HepG2 (cell line): ENCODE measurements at regions not wholly inside any gene's neighbourhood (a gene's known extent, or its start where the extent isn't known, plus 50 kb on each side); places are given as distances from the start of the nearest gene placed in this dataset.

Source experiments
- ATAC-seq: fragments of 200-7000 bp; cut with Tn5 transposase; 3 replicates; pipeline ENCODE4 v1.9.1; 2020; ENCODE audit warnings: mild to moderate bottlenecking, moderate library complexity
- BruUV-seq: library from RNA; stranded (reverse); fragments of 400-500 nt; replicated peaks from 2 replicates; lab custom pipeline; 2021; lab: Mats Ljungman, UMichigan
- CTCF ChIA-PET: fragments of 300-600 bp; formaldehyde crosslinking; extraction: SDS; loops from one replicate; lab custom pipeline; 2021; ENCODE audit warnings: low total read pairs, inconsistent platforms, low intra/inter-chr PET ratio; lab: Yijun Ruan, JAX
- POLR2A ChIA-PET: fragments of 350-600 bp; sonication (Branson Sonifier 250); formaldehyde crosslinking; loops from one replicate; lab custom pipeline; 2020; ENCODE audit warnings: antibody characterized with exemption, inconsistent platforms; lab: Yijun Ruan, JAX
- DNase-seq: peaks from one replicate; pipeline ENCODE4 v3.0.0-alpha.2; 2015; ENCODE audit warnings: low spot score
- FAIRE-seq: peaks from 3 replicates; lab custom pipeline; 2011; peaks lifted over from hg19 to GRCh38; lab: Jason Lieb, UNC
- H2AFZ ChIP-seq: one replicate; pipeline ENCODE4 v1.6.1; 2011; ENCODE audit warnings: low read length, inconsistent platforms
- H3K27ac ChIP-seq: fragments of 300-600 bp; 3 replicates; pipeline ENCODE4 v1.8.0; 2011; ENCODE audit warnings: mixed run types, mild to moderate bottlenecking, mixed read lengths, low read length, inconsistent platforms; ENCODE audit not compliant: insufficient read depth; ENCODE audit errors: extremely low read length
- H3K27me3 ChIP-seq, 2 experiments: fragments of 200-600 bp in 1 of 2; 2 replicates in 1 of 2; 3 replicates in 1 of 2; pipeline versions ENCODE4 v1.6.0 to v1.8.0; 2011; ENCODE audit warnings: low read length in 2 of 2, mild to moderate bottlenecking in 2 of 2, moderate library complexity in 2 of 2, inconsistent platforms in 1 of 2; ENCODE audit not compliant: insufficient read depth in 2 of 2, control insufficient read depth in 1 of 2
- H3K36me3 ChIP-seq, 2 experiments: fragments of 200-600 bp in 1 of 2; replicated peaks in 1 of 2; 2 replicates in 1 of 2; 3 replicates in 1 of 2; pipeline versions ENCODE4 v1.5.1 to v1.8.0; 2011; ENCODE audit warnings: low read length in 2 of 2, inconsistent platforms in 1 of 2; ENCODE audit not compliant: insufficient read depth in 2 of 2, control insufficient read depth in 1 of 2
- H3K4me1 ChIP-seq: 2 replicates; pipeline ENCODE4 v1.5.1; 2012; ENCODE audit warnings: low read length, inconsistent platforms; ENCODE audit not compliant: insufficient read depth
- H3K4me2 ChIP-seq: 2 replicates; pipeline ENCODE4 v1.6.0; 2011; ENCODE audit warnings: low read depth, low read length, inconsistent platforms
- H3K4me3 ChIP-seq, 3 experiments: fragments of 200-600 bp in 1 of 3; sonication (generic), shearing (Covaris generic) in 1 of 3; replicated peaks in 1 of 3; 2 replicates each; pipeline ENCODE4 v1.5.1; 2011 to 2016; ENCODE audit warnings: low read length in 3 of 3, inconsistent platforms in 2 of 3, low read depth in 2 of 3, mild to moderate bottlenecking in 2 of 3, control low read depth in 1 of 3, mixed read lengths in 1 of 3; ENCODE audit not compliant: insufficient read depth in 1 of 3
- H3K79me2 ChIP-seq: one replicate; pipeline ENCODE4 v1.6.1; 2011; ENCODE audit warnings: low read length, inconsistent platforms; ENCODE audit not compliant: insufficient read depth
- H3K9ac ChIP-seq: 2 replicates; pipeline ENCODE4 v1.6.0; 2011; ENCODE audit warnings: mild to moderate bottlenecking, low read depth, low read length, inconsistent platforms; ENCODE audit not compliant: insufficient read depth
- H3K9me3 ChIP-seq: 2 replicates; pipeline ENCODE4 v1.5.1; 2012; ENCODE audit warnings: mild to moderate bottlenecking, low read length
- H4K20me1 ChIP-seq: 2 replicates; pipeline ENCODE4 v1.6.0; 2011; ENCODE audit warnings: inconsistent platforms, mild to moderate bottlenecking, low read length, moderate library complexity; ENCODE audit not compliant: insufficient read depth
- ADNP ChIP-seq: sonication (generic); formaldehyde crosslinking; IDR thresholded peaks from 2 replicates; pipeline ENCODE4 v1.4.0; 2020; ENCODE audit warnings: missing genetic modification reagents
- BORCS8-MEF2B ChIP-seq: sonication (generic); formaldehyde crosslinking; IDR thresholded peaks from 2 replicates; pipeline ENCODE4 v1.8.0; 2022; ENCODE audit warnings: mild to moderate bottlenecking, missing genetic modification reagents
- GTF2F1 ChIP-seq: fragments of 150-350 bp; IDR thresholded peaks from 2 replicates; pipeline ENCODE4 v1.6.1; 2014; ENCODE audit warnings: low read length
- MTF1 ChIP-seq: sonication (generic); formaldehyde crosslinking; IDR thresholded peaks from 2 replicates; pipeline ENCODE4 v1.5.0; 2020; ENCODE audit warnings: missing genetic modification reagents
- ZNF263 ChIP-seq: sonication (generic); formaldehyde crosslinking; IDR thresholded peaks from 2 replicates; pipeline ENCODE4 v1.4.0; 2020; ENCODE audit warnings: missing genetic modification reagents
- ZNF317 ChIP-seq: sonication (generic); formaldehyde crosslinking; IDR thresholded peaks from 2 replicates; pipeline ENCODE4 v1.5.0; 2020; ENCODE audit warnings: mild to moderate bottlenecking, missing genetic modification reagents
- ZNF367 ChIP-seq: sonication (generic); formaldehyde crosslinking; IDR thresholded peaks from 2 replicates; pipeline ENCODE4 v1.4.0; 2020; ENCODE audit warnings: missing genetic modification reagents, borderline replicate concordance
- ZNF451 ChIP-seq: sonication (generic); formaldehyde crosslinking; IDR thresholded peaks from 2 replicates; pipeline ENCODE4 v1.5.0; 2020; ENCODE audit warnings: mild to moderate bottlenecking, missing genetic modification reagents
- ZNF775 ChIP-seq: sonication (generic); formaldehyde crosslinking; IDR thresholded peaks from 2 replicates; pipeline ENCODE4 v1.4.0; 2020; ENCODE audit warnings: missing genetic modification reagents, mild to moderate bottlenecking, moderate library complexity, borderline replicate concordance
- WGBS: methylation state at CpG from one replicate; pipeline ENCODE4 v1.1.6; 2017; ENCODE audit warnings: low lambda C conversion rate; 5-methylcytosine and 5-hydroxymethylcytosine counted together
- in situ Hi-C: cut with HindIII; loops from 2 replicates; pipeline ENCODE4 v1.10.0; 2017; ENCODE audit warnings: low pct_unique_long_range_greater_than_20kb; ENCODE audit not compliant: extremely low pct_ligation_motif_present
- intact Hi-C: fragments of 100-400 bp; cut with micrococcal nuclease; formaldehyde crosslinking; loops from one replicate; pipeline ENCODE4 v1.10.0; 2022; ENCODE audit not compliant: unreplicated experiment
- TF ChIP-seq, protein P1 (sequence below): IDR thresholded peaks from 2 replicates; pipeline ENCODE4 v1.6.1; 2016
- TF ChIP-seq, protein P2 (sequence below): sonication (generic); formaldehyde crosslinking; IDR thresholded peaks from 2 replicates; pipeline ENCODE4 v1.5.1; 2020; ENCODE audit warnings: missing genetic modification reagents, mild to moderate bottlenecking, borderline replicate concordance
- TF ChIP-seq, protein P3 (sequence below): sonication (generic); formaldehyde crosslinking; IDR thresholded peaks from 2 replicates; pipeline ENCODE4 v1.5.0; 2020; ENCODE audit warnings: missing genetic modification reagents, mild to moderate bottlenecking, borderline replicate concordance

DNA sequence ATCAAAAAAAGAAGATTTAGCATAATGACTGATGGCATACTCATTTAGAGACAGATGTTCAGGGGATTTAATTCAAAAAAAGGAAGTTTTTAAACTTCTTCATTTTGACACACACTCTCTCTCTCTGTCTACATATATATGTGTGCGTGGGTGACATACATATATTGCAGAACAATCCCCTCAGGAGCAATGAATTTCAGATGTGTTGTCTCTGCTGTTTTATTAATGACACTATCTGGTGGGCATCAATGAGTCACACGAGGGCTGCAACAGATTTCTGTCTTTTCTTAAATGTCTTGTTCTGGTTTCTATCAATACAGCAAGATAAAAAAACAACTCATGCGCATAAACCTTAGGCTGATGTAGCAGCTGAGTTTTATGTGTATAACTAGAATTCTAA, 123.5 kb upstream of the SLCO6A1 start (continued):
- TF ChIP-seq ZNF775, result no peak
- TF ChIP-seq BORCS8-MEF2B (CRISPR knock-in tag), result no peak
- no peak for TF ChIP-seq GTF2F1
- no peak for TF ChIP-seq ZNF317 (CRISPR knock-in tag)
- no peak for TF ChIP-seq ZNF451 (CRISPR knock-in tag)

DNA sequence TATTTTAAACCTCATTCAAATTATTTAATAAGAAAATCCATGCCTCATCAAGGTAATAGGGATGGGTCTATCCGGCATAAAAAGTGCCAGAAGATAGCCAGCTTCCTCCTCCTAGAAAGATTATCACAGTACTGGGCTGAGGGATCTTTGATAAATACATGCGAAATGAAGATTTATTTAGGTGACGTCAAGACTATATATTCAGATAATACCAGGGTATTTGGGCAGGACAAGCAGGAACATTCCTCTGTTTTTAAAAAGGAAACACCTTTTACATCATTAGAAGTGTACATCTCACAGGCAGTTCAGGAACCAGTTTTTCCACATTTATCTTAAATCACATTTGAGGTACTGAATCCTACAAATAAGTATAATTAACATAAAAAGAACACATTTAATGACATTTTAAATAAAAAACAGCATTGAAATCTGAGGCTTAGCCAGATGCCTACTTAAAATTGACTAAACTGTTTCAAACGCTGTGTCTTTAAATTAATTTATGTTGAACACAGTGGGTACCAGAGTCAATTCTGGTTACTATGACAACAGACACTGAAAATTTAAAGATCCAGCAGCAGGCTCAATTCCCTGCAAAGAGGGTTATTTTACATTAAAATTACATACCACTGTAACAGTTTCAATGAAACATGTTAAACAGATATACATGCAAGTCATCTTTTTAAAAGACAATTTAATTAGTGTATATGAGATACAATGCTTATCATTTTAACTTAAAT, 124.7 kb upstream of the SLCO6A1 start:
- no peaks in the 10 kb centered on the region for H3K4me1 ChIP-seq
- CTCF ChIA-PET, result no interaction called here
- no peak for FAIRE-seq

More for the DNA sequence above, 124.7 kb upstream of the SLCO6A1 start:
- ATAC-seq (no peak), DNase-seq (no peak)
- Histone ChIP-seq H3K79me2 (no peaks in the 10 kb centered on the region), H3K27me3 (no peaks in the 10 kb centered on the region; a peak in 1 of 5 replicates), H4K20me1 (no peaks in the 10 kb centered on the region), H3K27ac (no peak overlapping the region), H3K36me3 (no peaks in the 10 kb centered on the region), H3K4me3 (no peak overlapping the region), H3K9ac (no peak overlapping the region), H2AFZ (no peak overlapping the region), H3K4me2 (no peak overlapping the region), H3K9me3 (no peaks in the 10 kb centered on the region)
- TF ChIP-seq, protein P1, sequence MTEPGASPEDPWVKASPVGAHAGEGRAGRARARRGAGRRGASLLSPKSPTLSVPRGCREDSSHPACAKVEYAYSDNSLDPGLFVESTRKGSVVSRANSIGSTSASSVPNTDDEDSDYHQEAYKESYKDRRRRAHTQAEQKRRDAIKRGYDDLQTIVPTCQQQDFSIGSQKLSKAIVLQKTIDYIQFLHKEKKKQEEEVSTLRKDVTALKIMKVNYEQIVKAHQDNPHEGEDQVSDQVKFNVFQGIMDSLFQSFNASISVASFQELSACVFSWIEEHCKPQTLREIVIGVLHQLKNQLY (CRISPR knock-in tag), result no peak
- TF ChIP-seq ADNP (CRISPR knock-in tag), result no peak
- TF ChIP-seq, protein P2, sequence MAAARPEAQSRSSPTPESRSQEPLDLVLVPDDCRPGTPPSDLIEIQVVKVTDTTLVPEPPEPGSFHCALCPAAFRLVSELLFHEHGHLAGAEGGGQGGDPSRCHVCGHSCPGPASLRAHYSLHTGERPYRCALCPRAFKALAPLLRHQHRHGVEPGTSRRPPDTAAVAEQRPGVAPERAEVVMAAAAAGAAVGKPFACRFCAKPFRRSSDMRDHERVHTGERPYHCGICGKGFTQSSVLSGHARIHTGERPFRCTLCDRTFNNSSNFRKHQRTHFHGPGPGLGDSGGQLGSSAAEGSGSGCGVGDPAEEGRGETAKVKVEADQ, result no peak
- no peak for TF ChIP-seq MTF1
- TF ChIP-seq ZNF367 (CRISPR knock-in tag), result no peak
- no peak for TF ChIP-seq ZNF263
- TF ChIP-seq, protein P3, sequence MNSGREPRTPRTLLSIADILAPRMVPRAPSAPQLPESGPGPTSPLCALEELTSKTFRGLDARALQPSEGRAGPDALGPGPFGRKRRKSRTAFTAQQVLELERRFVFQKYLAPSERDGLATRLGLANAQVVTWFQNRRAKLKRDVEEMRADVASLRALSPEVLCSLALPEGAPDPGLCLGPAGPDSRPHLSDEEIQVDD (CRISPR knock-in tag), result no peak
- POLR2A ChIA-PET, result no interaction called here
- BruUV-seq, result no TSS peak
- in situ Hi-C loops (no loop called here), intact Hi-C loops (no loop called here)
- 69% methylated on average over 4 of the region's 4 CpGs for WGBS
